ENCODE measurements at regions not wholly inside any gene's neighbourhood (a gene's known extent, or its start where the extent isn't known, plus 50 kb on each side); places are given as distances from the start of the nearest gene placed in this dataset.

DNA sequence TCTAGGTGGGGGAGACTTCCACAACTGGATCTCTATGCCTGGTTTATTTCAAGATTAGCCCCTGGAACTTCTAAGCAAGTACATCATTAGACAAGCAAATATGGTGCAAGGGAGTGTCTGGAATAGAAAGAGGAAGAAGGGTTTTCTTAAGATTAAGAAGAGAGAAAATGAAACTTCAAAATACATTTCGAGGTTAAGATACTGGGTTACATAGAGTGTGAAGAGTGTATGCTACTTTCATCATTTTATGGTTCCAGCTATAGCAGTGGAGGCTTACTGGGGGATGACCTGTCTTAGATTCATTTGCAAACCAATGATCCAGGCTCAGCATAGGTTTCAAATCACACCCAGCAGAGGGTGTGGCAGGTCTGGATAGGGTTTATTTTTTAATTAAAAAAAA is 144.4 kb upstream of the GATB start:
- Mint-ChIP-seq H3K4me3 (no peak overlapping the region), H3K27me3 (peaks cover 15% of the 10 kb centered on the region), H3K27ac (no peak overlapping the region), H3K36me3 (peaks cover 9% of the 10 kb centered on the region), H3K4me1 (peaks cover 11% of the 10 kb centered on the region), H3K9me3 (peaks cover 30% of the 10 kb centered on the region)
- DNase-seq = no peak
- CTCF ChIA-PET = no interaction called here

DNA sequence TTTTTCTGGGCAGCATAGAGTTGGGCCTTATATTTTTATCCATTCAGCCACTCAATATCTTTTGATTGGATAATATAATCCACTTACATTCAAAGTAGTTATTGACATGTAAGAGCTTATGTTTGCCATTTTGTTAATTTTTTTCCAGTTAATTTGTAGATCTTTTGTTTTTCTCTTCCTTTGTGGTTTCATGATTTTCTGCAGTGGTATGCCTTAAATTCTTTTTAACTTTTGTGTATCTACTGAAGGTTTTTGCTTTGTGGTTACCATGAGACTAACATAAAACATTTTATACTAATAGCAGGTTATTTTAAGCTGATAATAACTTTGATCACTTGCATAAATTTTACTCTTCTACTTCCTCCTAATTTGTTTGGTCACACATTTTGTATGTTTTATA is 140.8 kb upstream of the GATB start:
- H3K27ac Mint-ChIP-seq = no peak overlapping the region
- H3K36me3 Mint-ChIP-seq = peaks cover 9% of the 10 kb centered on the region
- H3K9me3 Mint-ChIP-seq = peaks cover 34% of the 10 kb centered on the region
- CTCF ChIA-PET = no interaction called here
- DNase-seq = no peak
- peaks cover 17% of the 10 kb centered on the region for H3K27me3 Mint-ChIP-seq
- H3K4me3 Mint-ChIP-seq = no peak overlapping the region
- H3K4me1 Mint-ChIP-seq = peaks cover 11% of the 10 kb centered on the region

DNA sequence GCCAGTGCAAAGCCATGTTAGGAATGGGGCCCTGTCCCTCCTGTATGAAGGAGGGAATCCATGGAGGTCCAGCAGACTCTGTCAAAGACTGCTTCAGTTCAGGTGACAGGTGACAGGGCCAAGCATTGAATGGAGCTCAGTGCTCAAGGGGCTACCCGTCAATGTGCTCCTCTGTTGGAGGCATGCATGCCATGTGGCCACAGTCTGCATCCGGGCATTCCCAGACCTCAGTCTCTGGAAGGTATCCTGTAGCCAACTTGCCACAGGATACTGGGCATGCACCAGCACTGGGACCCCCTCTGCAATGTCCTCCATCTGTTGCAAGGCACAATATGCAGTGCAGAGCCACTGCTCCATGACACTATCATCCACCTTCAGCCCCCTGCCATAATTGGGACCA is 136.1 kb upstream of the GATB start:
- H3K4me1 Mint-ChIP-seq = no peaks in the 10 kb centered on the region
- no peak overlapping the region for H3K4me3 Mint-ChIP-seq
- CTCF ChIA-PET = no interaction called here
- DNase-seq = no peak
- peaks cover 11% of the 10 kb centered on the region for H3K9me3 Mint-ChIP-seq
- H3K36me3 Mint-ChIP-seq = no peaks in the 10 kb centered on the region
- peaks cover 12% of the 10 kb centered on the region for H3K27me3 Mint-ChIP-seq
- no peak overlapping the region for H3K27ac Mint-ChIP-seq

DNA sequence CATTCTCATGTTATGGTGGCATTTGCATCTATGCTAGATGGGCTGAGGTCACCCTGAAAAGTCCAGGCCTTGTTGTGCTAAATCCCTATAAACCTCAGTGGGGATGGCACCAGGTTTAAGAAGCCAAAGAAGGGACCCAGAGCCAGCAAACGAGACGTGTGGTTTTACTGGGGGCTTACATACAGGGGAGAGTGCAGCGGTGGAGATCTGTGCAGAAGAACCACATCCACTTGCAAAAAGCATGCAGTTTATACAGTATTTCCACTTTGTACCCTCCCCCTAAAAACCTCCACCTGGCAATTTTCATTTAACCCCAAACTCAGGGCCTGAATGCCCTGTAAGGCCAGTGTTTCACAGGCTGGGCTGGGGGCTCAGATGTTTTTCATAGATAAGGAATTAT is 134.9 kb upstream of the GATB start:
- no peaks in the 10 kb centered on the region for H3K4me1 Mint-ChIP-seq
- no peak overlapping the region for H3K27ac Mint-ChIP-seq
- peaks cover 4% of the 10 kb centered on the region for H3K9me3 Mint-ChIP-seq
- no peaks in the 10 kb centered on the region for H3K36me3 Mint-ChIP-seq
- H3K27me3 Mint-ChIP-seq = peaks cover 11% of the 10 kb centered on the region
- CTCF ChIA-PET = no interaction called here
- no peak overlapping the region for H3K4me3 Mint-ChIP-seq
- DNase-seq = no peak

DNA sequence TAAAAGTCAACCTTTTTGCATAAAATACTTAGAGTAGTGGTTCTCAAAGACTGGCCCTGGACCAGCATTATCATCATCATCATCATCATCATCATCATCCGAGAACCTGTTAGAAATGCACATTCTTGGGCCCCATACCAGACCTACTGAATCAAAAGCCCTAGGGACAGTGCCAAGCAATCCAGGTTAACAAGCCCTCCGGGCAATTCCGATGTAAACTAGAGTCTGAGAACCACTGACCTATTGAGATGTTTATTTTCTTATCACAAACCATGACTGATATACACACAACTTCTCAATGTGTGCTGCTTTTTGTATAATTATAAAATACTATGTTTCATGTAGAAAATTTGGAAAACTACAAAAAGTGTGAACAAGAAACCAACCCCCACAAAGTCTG is 133.4 kb upstream of the GATB start:
- Mint-ChIP-seq H3K27me3 (peaks cover 4% of the 10 kb centered on the region), H3K4me1 (no peaks in the 10 kb centered on the region), H3K36me3 (no peaks in the 10 kb centered on the region), H3K4me3 (no peak overlapping the region), H3K27ac (no peak overlapping the region), H3K9me3 (peaks cover 4% of the 10 kb centered on the region)
- DNase-seq = no peak
- CTCF ChIA-PET = no interaction called here

DNA sequence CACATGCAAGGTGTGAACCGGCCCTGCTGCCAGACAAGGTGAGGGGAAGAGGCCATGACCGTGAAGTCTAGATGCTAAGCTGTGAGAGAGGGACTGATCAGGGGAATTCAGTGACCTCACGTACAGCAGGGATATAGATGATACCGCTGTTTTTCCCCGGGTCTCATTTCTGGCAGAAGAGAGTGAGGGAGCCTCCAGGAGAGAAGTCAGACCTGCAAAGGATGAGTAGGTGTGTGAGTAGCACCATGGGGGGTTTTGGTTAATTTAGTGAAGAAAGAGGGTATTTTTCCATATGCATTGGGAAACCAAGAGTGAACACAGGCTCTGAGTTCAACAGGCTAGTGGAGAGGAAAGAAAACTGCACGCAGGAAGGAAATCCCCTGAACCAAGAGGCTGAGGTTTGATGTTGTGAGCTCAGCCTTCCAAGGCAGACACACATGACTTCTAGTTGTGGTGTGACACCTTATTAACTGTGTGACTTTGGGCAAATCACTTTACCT is 127.6 kb upstream of the GATB start:
- peaks cover 4% of the 10 kb centered on the region for H3K4me1 Mint-ChIP-seq
- DNase-seq = no peak
- H3K27ac Mint-ChIP-seq = no peak overlapping the region
- H3K36me3 Mint-ChIP-seq = no peaks in the 10 kb centered on the region
- CTCF ChIA-PET = interaction anchor here (1.0 to 1.6 kb wide), 2 partner anchors 29 to 119 kb away, joined by 3 read pairs; no protein-coding TSS in a partner anchor
- peaks cover 4% of the 10 kb centered on the region for H3K9me3 Mint-ChIP-seq
- H3K27me3 Mint-ChIP-seq = peaks cover under 1% of the 10 kb centered on the region
- no peak overlapping the region for H3K4me3 Mint-ChIP-seq

DNA sequence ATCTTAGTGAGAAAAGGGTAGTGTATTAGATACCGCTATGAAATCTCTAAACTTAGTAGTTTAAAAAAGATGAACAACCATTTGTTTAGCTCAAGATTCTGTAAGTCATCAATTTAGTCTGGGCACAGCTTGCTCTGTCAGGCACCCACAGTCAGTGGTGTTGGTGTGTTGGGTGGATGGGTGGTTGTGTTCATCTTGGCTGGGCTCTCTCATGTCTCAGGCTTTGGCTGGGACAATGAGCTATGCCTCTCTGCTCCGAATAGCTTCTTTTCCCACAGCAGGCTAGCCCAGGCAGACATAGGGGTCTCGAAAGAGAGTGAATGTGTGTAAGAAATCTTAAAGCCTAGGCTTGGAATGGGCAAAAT is 127.0 kb upstream of the GATB start:
- DNase-seq = no peak
- H3K27me3 Mint-ChIP-seq = no peaks in the 10 kb centered on the region
- H3K9me3 Mint-ChIP-seq = peaks cover 4% of the 10 kb centered on the region
- H3K36me3 Mint-ChIP-seq = no peaks in the 10 kb centered on the region
- H3K4me3 Mint-ChIP-seq = no peak overlapping the region
- CTCF ChIA-PET = interaction anchor here (1.0 to 1.6 kb wide), 2 partner anchors 29 to 119 kb away, joined by 3 read pairs; no protein-coding TSS in a partner anchor
- H3K4me1 Mint-ChIP-seq = peaks cover 10% of the 10 kb centered on the region
- H3K27ac Mint-ChIP-seq = no peak overlapping the region

DNA sequence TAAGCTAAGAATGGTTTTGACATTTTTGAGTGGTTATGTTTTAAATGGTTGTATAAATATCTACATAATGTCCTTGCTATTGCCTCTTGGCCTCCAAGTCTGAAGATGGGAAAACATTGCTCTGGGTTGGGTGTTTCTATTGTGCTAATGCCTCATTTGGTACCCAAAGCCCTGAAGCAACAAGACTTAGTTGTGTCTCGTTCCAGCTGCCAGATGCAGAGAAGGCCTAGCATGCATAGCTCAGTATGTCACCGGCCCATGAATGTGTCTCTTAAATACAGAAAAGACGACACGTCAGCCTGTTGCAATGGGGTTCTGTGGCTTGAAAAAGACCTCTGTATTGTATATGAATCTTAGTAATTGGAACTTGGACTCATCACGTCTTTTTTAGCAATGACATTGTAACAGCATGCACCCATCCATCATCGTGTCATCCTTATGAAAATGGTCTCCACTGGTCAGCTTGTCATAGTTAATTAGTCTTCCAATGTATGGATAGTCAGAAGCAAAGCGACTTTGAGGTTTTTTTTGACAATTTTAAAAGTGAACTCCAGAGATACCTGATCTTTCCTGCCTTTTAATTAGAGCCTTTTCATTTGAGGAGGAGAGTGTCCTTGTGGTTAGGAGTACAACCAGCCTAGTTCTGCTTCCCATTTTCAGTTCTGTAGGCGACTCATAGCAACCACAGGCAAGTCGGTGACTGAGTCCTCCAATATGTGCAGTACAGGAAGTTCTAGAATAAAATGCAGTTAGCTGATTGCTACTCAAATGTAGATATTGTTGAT is 126.4 kb upstream of the GATB start:
- no peak overlapping the region for H3K4me3 Mint-ChIP-seq
- H3K4me1 Mint-ChIP-seq = peaks cover 15% of the 10 kb centered on the region
- H3K36me3 Mint-ChIP-seq = no peaks in the 10 kb centered on the region
- no peaks in the 10 kb centered on the region for H3K27me3 Mint-ChIP-seq
- H3K27ac Mint-ChIP-seq = no peak overlapping the region
- no peak for DNase-seq
- CTCF ChIA-PET = interaction anchor here (1.0 to 1.6 kb wide), 2 partner anchors 30 to 118 kb away, joined by 3 read pairs; no protein-coding TSS in a partner anchor
- H3K9me3 Mint-ChIP-seq = peaks cover 4% of the 10 kb centered on the region

DNA sequence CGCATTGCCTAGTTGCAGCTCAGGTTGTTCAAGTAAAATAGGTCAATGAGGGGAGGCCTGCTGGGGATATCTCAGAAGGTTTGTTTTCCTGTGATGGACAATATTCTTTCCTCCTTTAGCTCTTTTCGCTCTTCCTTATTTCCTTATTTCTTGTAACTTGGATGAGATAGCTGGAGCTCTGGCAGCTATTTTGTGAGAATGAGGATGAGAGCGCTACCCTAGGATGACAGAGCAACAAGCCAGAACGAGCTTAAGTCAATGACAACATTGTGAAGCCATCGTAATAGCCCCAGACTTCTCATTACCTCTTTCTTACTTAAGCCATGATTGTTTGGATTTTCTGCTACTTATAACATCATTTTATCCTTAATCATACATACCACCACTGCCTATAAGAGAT is 124.3 kb upstream of the GATB start:
- no peak for DNase-seq
- Mint-ChIP-seq H3K9me3 (peaks cover 4% of the 10 kb centered on the region), H3K27me3 (no peaks in the 10 kb centered on the region), H3K4me1 (peaks cover 27% of the 10 kb centered on the region), H3K4me3 (no peak overlapping the region), H3K36me3 (no peaks in the 10 kb centered on the region), H3K27ac (no peak overlapping the region)
- CTCF ChIA-PET = no interaction called here

DNA sequence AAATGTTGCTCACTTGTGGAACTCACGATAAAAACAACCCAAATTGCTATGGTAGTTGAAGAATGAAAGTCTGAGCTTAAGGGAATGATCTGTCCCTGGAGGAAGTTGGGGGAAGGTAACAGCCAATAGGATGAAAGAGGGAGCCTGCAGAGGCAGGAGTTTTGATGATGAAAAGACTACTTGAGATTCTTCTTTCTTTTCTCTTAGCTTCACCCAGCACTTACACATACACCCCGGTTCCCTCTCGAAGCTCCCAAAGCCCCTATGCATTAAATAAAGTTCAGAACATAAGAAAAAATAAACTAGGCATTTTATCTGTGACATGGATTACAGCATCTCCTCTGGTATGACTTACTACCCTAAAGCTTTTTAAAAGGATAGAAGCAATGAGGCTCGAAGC is 122.9 kb upstream of the GATB start:
- H3K9me3 Mint-ChIP-seq = peaks cover 4% of the 10 kb centered on the region
- peaks cover 27% of the 10 kb centered on the region for H3K4me1 Mint-ChIP-seq
- no peaks in the 10 kb centered on the region for H3K27me3 Mint-ChIP-seq
- H3K36me3 Mint-ChIP-seq = no peaks in the 10 kb centered on the region
- DNase-seq = no peak
- H3K4me3 Mint-ChIP-seq = no peak overlapping the region
- H3K27ac Mint-ChIP-seq = no peak overlapping the region
- CTCF ChIA-PET = no interaction called here

DNA sequence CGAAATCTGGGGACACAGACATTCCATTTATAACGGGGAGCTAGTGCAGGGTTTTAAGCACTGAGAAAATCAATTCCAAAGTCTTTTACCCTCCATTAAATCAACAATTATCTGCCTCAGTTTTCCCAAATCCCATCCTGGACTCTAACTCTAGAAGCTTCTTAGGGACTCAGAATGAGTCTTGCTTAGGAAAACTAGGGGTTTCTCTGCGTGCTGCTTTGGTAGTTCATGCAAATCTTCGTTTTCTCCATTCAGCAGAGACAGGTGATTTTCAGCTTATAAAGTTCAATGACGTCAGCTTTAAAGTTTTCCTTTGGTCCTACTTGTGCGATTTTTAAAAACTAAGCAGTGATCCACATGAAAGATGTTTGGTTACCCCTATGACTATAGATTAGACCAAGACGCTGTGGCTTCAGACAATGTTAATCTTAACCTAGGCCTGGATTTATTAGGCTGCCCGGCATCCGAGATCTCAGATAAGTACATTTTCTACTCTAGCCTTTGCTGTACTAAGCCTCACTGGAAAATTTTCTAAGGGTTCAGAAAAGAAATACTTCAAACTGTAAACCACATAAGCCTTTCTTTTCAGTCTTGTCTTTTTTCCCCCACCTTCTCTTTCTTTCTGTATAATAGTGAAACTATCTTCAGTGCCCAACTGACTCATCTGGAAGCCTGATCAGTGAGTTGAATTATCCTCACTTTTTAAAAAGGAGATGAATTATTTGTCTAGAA is 121.4 kb upstream of the GATB start:
- peaks cover 23% of the 10 kb centered on the region for H3K4me1 Mint-ChIP-seq

DNA sequence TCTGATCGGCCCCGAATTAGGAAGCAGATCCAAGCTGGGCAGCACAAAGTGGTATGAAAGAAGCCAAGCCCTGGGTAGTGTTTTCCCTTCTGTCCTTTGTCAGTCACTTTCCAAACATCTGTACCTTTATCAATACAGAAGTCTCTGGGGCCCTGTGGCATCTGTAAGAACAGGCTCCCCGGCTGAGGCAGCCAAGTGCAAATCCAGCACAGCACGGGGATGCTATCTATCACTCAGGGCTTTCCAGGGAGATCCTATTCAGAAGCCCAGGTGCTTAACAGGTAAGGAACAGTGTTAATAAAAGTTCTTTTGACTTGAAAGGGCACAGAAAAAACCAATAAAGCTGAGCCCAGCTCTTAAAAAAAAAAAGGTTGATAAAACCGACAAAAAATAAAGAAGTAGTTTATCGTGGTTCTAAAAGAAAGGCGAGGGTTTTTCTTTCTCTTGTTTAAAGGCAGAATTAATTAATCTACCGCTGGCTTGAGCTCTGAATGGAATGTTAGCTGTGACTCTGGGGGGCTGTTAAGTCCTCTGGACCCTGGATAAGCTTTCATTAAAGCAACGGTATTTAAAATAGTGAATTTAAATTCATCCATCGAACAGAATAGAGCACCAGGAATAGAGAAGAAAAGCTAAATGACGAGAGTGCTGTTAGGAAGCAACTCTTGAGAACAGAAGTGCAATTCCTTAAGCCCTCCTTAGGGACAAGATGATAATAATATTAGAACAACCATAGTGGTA is 119.1 kb upstream of the GATB start:
- no peak for DNase-seq
- Mint-ChIP-seq H3K4me3 (no peak overlapping the region), H3K27ac (no peak overlapping the region), H3K36me3 (no peaks in the 10 kb centered on the region), H3K27me3 (no peaks in the 10 kb centered on the region), H3K4me1 (peaks cover 23% of the 10 kb centered on the region), H3K9me3 (no peaks in the 10 kb centered on the region)
- CTCF ChIA-PET = no interaction called here

More for the DNA sequence above, 121.4 kb upstream of the GATB start:
- Mint-ChIP-seq H3K36me3 (no peaks in the 10 kb centered on the region), H3K9me3 (peaks cover 4% of the 10 kb centered on the region), H3K4me3 (no peak overlapping the region), H3K27me3 (no peaks in the 10 kb centered on the region), H3K27ac (peak overlapping the region; percentile 21)
- CTCF ChIA-PET = interaction anchor here (1.3 kb wide), 1 partner anchor 28 kb away, joined by 3 read pairs; no protein-coding TSS in a partner anchor
- no peak for DNase-seq

DNA sequence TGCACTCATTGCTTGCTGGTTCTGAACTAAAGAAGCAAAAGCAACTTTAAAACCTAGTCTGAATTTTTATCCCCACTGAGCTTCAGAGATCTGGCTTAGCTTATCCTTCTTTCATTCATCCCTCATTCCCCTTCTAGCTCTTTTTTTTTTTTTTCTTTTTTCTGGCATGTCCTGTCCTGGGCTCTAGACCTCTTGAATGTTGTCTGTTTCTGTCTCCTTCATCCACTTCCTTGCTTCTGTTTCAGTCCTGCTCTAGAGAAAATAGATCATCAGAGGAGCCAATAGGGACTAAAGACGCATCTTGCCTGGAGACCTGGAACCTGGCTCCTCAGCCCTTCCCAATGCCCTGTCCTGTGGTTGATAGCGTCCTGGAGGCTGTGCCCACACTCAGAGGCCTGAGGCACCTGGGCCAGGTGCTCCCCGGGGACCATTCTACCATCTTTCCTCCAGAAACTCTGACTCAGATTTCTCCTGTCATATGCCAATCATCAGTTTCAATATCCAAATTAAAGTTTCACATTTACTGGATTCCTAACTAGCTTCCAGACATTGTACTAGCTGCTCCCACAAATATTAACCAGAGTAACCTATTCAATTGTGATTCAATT is 115.7 kb upstream of the GATB start:
- CTCF ChIA-PET = no interaction called here
- no peak overlapping the region for H3K4me3 Mint-ChIP-seq
- H3K9me3 Mint-ChIP-seq = peaks cover 1% of the 10 kb centered on the region
- H3K4me1 Mint-ChIP-seq = peaks cover 4% of the 10 kb centered on the region
- no peak overlapping the region for H3K27ac Mint-ChIP-seq
- no peaks in the 10 kb centered on the region for H3K36me3 Mint-ChIP-seq
- no peaks in the 10 kb centered on the region for H3K27me3 Mint-ChIP-seq
- no peak for DNase-seq

DNA sequence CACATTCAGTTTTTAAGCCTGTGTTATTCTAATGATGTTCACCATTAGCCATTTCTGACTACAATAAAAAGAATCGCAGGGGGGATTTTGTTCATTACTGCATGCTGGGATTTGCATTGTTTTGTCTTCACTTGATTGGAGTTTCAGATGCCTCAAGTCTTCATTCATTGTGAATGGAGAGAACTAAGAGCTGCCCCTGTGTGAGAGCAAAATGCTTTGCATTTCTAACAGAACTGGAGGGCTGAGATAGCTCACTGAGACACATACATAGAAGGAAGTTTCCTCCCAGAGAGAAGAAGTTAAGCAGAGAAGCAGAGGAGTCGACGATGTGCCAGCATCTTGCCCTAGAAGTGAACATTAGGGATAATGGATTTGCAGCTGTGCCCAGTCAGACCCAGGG is 113.5 kb upstream of the GATB start:
- no peak for DNase-seq
- Mint-ChIP-seq H3K27ac (no peak overlapping the region), H3K27me3 (no peaks in the 10 kb centered on the region), H3K9me3 (peaks cover 1% of the 10 kb centered on the region), H3K4me3 (no peak overlapping the region), H3K4me1 (no peaks in the 10 kb centered on the region), H3K36me3 (no peaks in the 10 kb centered on the region)
- CTCF ChIA-PET = no interaction called here

Measured in activated naive CD4-positive, alpha-beta T cell treated with anti-CD3 and anti-CD28 coated beads, Interleukin-2, amount 10 ng/mL, durations not matched to agents 7 days and 5 days (primary cell).